Suprapubic skin (tissue), 4 donors: ENCODE measurements at regions not wholly inside any gene's neighbourhood (a gene's known extent, or its start where the extent isn't known, plus 50 kb on each side); places are given as distances from the start of the nearest gene placed in this dataset.

Source experiments
- CTCF ChIP-seq, 2 donors: fragments of 200-600 bp in 1 of 2; fragments of 450-650 bp in 1 of 2; sonication (generic) in 1 of 2; IDR thresholded peaks; one replicate each; pipeline ENCODE4 v1.5.1; 2016 to 2019; ENCODE audit warnings: antibody characterized with exemption in 2 of 2, mild to moderate bottlenecking in 1 of 2, moderate library complexity in 1 of 2
- EP300 ChIP-seq: sonication (generic); formaldehyde crosslinking; IDR thresholded peaks from one replicate; pipeline ENCODE4 v1.6.1; 2017; ENCODE audit warnings: antibody characterized with exemption
- POLR2A ChIP-seq, 2 donors: fragments of 450-650 bp; IDR thresholded peaks; one replicate each; pipeline ENCODE4 v1.6.1; 2017; ENCODE audit warnings: antibody characterized with exemption in 2 of 2, mild to moderate bottlenecking in 2 of 2, moderate library complexity in 2 of 2
- POLR2AphosphoS5 ChIP-seq, 3 donors: sonication (generic); formaldehyde crosslinking; IDR thresholded peaks; one replicate each; pipeline ENCODE4 v1.6.1; 2017; ENCODE audit warnings: antibody characterized with exemption in 3 of 3

GRCh38 chr4:85132570-85132969 lies 166.1 kb upstream of the WDFY3 start:
- no peak for TF ChIP-seq CTCF (IDR thresholded peaks at IDR 0.05)
- TF ChIP-seq POLR2AphosphoS5 (IDR thresholded peaks at IDR 0.05) = no peak
- no peak for TF ChIP-seq POLR2A (IDR thresholded peaks at IDR 0.05)
- TF ChIP-seq EP300 = no peak
